ENCODE measurements at regions not wholly inside any gene's neighbourhood (a gene's known extent, or its start where the extent isn't known, plus 50 kb on each side); places are given as distances from the start of the nearest gene placed in this dataset.

DNA sequence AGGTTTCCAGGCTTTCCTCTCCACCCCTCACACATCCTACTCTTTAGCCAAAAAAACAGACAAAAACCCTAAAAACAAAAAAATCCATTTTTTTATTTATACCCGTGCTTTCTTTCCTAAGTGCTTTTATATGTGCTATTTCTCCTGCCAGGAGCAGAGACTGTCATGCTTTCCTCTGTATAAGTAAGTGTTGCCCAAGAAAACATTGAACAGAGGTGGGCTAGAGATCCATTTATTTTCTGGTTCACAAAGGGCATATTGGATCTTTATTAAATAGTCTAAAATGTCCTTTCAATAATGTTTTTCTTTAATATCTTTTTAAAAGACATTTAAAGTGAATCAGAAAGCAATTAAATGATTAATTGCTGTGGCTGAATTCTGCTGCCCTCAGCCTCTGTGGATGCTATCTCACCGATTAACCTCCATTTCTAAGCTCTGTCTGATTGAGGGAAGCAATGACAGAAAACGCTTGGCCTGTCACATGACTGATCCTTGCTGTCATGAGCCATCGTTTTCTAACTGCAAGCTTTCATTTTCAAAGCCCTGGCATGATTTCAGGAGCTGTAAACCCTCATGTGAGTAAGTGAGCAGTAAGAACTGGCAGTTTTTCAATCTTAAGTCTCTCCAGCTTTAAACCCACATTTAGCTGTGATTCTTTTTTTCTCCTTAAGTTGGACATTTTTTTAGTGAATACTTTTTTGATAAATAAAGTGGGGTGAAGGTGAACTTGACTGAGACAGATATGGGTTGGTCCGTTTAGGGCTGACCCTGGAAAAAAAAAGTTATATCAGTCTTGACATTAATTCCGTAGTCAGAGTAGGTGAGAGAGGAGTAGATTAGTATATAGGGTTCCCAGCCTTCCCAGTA lies 180.7 kb upstream of the PGRMC2 start (continued):
- TF ChIP-seq SRSF7 (optimal IDR thresholded peaks at IDR 0.05; ENCODE audit: low read depth, low read length) (no peak), POLR2G (IDR thresholded peaks at IDR 0.05; ENCODE audit: low read depth, low read length) (no peak), TAF15 (IDR thresholded peaks at IDR 0.05; ENCODE audit: low read depth, low read length) (no peak), HMG20B (CRISPR knock-in tag; IDR thresholded peaks at IDR 0.05) (no peak), KHSRP (IDR thresholded peaks at IDR 0.05) (no peak), ZNF175 (CRISPR knock-in tag; IDR thresholded peaks at IDR 0.05; ENCODE audit: low read depth) (peak; percentile 89), ZNF23 (CRISPR knock-in tag; IDR thresholded peaks at IDR 0.05) (no peak), KLF10 (CRISPR knock-in tag; IDR thresholded peaks at IDR 0.05) (no peak), ASH1L (IDR thresholded peaks at IDR 0.05; ENCODE audit: borderline replicate concordance, low read depth, partially characterized antibody) (no peak)
- TF ChIP-seq, protein P1, sequence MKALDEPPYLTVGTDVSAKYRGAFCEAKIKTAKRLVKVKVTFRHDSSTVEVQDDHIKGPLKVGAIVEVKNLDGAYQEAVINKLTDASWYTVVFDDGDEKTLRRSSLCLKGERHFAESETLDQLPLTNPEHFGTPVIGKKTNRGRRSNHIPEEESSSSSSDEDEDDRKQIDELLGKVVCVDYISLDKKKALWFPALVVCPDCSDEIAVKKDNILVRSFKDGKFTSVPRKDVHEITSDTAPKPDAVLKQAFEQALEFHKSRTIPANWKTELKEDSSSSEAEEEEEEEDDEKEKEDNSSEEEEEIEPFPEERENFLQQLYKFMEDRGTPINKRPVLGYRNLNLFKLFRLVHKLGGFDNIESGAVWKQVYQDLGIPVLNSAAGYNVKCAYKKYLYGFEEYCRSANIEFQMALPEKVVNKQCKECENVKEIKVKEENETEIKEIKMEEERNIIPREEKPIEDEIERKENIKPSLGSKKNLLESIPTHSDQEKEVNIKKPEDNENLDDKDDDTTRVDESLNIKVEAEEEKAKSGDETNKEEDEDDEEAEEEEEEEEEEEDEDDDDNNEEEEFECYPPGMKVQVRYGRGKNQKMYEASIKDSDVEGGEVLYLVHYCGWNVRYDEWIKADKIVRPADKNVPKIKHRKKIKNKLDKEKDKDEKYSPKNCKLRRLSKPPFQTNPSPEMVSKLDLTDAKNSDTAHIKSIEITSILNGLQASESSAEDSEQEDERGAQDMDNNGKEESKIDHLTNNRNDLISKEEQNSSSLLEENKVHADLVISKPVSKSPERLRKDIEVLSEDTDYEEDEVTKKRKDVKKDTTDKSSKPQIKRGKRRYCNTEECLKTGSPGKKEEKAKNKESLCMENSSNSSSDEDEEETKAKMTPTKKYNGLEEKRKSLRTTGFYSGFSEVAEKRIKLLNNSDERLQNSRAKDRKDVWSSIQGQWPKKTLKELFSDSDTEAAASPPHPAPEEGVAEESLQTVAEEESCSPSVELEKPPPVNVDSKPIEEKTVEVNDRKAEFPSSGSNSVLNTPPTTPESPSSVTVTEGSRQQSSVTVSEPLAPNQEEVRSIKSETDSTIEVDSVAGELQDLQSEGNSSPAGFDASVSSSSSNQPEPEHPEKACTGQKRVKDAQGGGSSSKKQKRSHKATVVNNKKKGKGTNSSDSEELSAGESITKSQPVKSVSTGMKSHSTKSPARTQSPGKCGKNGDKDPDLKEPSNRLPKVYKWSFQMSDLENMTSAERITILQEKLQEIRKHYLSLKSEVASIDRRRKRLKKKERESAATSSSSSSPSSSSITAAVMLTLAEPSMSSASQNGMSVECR (CRISPR knock-in tag; IDR thresholded peaks at IDR 0.05), result no peak
- TF ChIP-seq, protein P2, sequence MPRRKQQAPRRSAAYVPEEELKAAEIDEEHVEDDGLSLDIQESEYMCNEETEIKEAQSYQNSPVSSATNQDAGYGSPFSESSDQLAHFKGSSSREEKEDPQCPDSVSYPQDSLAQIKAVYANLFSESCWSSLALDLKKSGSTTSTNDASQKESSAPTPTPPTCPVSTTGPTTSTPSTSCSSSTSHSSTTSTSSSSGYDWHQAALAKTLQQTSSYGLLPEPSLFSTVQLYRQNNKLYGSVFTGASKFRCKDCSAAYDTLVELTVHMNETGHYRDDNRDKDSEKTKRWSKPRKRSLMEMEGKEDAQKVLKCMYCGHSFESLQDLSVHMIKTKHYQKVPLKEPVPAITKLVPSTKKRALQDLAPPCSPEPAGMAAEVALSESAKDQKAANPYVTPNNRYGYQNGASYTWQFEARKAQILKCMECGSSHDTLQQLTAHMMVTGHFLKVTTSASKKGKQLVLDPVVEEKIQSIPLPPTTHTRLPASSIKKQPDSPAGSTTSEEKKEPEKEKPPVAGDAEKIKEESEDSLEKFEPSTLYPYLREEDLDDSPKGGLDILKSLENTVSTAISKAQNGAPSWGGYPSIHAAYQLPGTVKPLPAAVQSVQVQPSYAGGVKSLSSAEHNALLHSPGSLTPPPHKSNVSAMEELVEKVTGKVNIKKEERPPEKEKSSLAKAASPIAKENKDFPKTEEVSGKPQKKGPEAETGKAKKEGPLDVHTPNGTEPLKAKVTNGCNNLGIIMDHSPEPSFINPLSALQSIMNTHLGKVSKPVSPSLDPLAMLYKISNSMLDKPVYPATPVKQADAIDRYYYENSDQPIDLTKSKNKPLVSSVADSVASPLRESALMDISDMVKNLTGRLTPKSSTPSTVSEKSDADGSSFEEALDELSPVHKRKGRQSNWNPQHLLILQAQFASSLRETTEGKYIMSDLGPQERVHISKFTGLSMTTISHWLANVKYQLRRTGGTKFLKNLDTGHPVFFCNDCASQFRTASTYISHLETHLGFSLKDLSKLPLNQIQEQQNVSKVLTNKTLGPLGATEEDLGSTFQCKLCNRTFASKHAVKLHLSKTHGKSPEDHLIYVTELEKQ (CRISPR knock-in tag; IDR thresholded peaks at IDR 0.05), result no peak
